Brain microvascular endothelial cell (primary cell): ENCODE measurements at regions not wholly inside any gene's neighbourhood (a gene's known extent, or its start where the extent isn't known, plus 50 kb on each side); places are given as distances from the start of the nearest gene placed in this dataset.

Experiments used
- DNase-seq: peaks from one replicate; pipeline ENCODE4 v3.0.0-alpha.2; 2020
- H3K27ac ChIP-seq: fragments of 250-450 bp; sonication (Bioruptor Pico); 2 replicates; pipeline ENCODE4 v1.5.1; 2020; ENCODE audit warnings: mild to moderate bottlenecking, moderate library complexity
- H3K27me3 ChIP-seq: fragments of 250-450 bp; sonication (Bioruptor Pico); replicated peaks from 2 replicates; pipeline ENCODE4 v1.5.1; 2020; ENCODE audit warnings: mild to moderate bottlenecking
- H3K36me3 ChIP-seq: fragments of 250-450 bp; sonication (Bioruptor Pico); replicated peaks from 2 replicates; pipeline ENCODE4 v1.5.1; 2020; ENCODE audit warnings: mild to moderate bottlenecking
- H3K4me3 ChIP-seq: 2 replicates; pipeline ENCODE4 v1.5.1; 2011; ENCODE audit warnings: low read depth, mild to moderate bottlenecking, control low read depth, low read length, moderate library complexity
- in situ Hi-C: cut with HindIII; loops from 2 replicates; pipeline ENCODE4 v1.10.0; 2017; ENCODE audit warnings: low sequenced_read_pairs, low pct_ligation_motif_present
- TF ChIP-seq, protein P1 (sequence below): IDR thresholded peaks from 2 replicates; pipeline ENCODE4 v1.5.1; 2011; ENCODE audit warnings: low read depth, mild to moderate bottlenecking, moderate library complexity, low read length, control low read depth, inconsistent platforms; ENCODE audit errors: missing control alignments

DNA sequence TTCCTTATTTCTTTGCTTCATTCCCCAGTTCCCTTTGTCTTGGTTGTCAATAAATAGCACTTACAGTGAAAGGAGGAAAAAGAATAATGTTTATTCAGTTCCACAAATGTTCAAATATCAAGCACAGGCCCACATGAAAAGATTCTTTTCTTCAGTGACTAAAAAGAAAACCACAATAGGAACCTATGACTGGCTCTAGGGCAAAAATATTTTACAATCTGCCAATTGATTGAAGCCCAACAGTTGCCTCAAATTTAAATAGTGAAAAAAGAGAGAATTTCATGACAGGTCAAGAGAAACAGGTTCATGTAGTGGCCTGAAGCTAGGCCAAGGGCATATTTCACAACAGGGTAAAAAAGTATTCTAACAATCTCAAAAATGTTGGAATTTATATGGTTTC is 553.8 kb downstream of the CENPC start:
- in situ Hi-C loops = no loop called here
- Histone ChIP-seq H3K4me3 (no peak overlapping the region), H3K36me3 (no peaks in the 10 kb centered on the region), H3K27me3 (no peaks in the 10 kb centered on the region), H3K27ac (no peak overlapping the region)
- TF ChIP-seq, protein P1, sequence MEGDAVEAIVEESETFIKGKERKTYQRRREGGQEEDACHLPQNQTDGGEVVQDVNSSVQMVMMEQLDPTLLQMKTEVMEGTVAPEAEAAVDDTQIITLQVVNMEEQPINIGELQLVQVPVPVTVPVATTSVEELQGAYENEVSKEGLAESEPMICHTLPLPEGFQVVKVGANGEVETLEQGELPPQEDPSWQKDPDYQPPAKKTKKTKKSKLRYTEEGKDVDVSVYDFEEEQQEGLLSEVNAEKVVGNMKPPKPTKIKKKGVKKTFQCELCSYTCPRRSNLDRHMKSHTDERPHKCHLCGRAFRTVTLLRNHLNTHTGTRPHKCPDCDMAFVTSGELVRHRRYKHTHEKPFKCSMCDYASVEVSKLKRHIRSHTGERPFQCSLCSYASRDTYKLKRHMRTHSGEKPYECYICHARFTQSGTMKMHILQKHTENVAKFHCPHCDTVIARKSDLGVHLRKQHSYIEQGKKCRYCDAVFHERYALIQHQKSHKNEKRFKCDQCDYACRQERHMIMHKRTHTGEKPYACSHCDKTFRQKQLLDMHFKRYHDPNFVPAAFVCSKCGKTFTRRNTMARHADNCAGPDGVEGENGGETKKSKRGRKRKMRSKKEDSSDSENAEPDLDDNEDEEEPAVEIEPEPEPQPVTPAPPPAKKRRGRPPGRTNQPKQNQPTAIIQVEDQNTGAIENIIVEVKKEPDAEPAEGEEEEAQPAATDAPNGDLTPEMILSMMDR = no peak
- DNase-seq = no peak

DNA sequence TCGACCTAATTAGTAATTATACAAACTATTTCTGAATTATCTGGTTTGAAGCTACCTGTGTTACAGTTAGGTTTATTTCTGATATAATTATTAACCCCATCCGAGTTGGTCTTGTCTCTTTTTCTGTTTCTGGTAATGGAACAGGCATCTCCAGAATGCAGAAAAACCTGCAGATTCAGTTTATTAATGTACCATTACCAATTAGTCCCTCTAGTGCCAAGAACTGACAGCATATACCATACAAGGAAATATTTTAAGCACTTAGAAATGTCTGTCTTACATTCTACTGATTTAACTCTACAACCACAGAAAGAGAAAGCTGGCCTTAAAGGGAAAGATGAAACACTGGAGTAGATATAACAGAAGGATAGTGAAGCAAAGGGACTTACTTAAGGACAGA is 570.6 kb downstream of the CENPC start:
- H3K36me3 ChIP-seq = no peaks in the 10 kb centered on the region
- in situ Hi-C loops = no loop called here
- H3K27me3 ChIP-seq = no peaks in the 10 kb centered on the region
- no peak for DNase-seq
- TF ChIP-seq, protein P1 = no peak
- no peak overlapping the region for H3K4me3 ChIP-seq
- H3K27ac ChIP-seq = no peak overlapping the region

DNA sequence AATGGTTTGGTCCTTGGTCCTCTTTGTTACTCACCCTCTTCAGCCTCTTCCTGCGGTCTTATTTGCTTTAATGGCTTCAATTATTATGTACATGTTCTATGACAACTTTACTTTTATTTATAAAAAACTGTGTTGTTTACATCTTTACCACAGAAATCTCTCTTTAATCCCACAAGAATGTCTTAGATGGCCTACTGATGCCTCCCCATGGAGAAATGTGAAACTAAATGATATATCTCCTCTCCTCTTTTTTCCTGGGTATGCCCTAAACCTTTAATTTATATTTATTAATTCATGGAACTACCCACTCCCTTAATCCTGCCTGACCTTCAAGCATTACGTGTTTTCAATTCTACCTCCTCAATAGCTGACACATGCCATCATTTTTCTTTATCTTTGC is 573.2 kb downstream of the CENPC start:
- no peak overlapping the region for H3K4me3 ChIP-seq
- in situ Hi-C loops = no loop called here
- no peaks in the 10 kb centered on the region for H3K36me3 ChIP-seq
- no peaks in the 10 kb centered on the region for H3K27me3 ChIP-seq
- TF ChIP-seq, protein P1 = no peak
- DNase-seq = no peak
- H3K27ac ChIP-seq = no peak overlapping the region

DNA sequence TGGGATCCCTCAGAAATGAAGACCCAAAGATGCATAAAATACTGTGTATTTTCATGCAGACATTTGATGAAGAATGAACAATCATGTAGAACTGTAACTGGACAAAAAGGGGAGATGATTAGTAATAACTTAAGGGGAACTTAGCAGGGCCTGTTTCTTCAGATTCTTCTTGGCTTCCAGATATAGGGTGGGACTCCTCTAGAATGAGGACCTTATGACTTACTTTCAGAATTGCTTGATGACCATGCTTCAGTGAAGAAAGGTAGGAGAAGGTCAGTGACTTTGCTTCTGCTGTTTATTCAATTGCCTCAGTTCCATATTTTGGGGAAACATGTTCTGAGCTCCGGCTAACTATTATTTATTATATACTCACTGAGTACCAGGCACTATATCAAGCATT is 580.8 kb downstream of the CENPC start:
- in situ Hi-C loops = no loop called here
- H3K27ac ChIP-seq = no peak overlapping the region
- DNase-seq = no peak

DNA sequence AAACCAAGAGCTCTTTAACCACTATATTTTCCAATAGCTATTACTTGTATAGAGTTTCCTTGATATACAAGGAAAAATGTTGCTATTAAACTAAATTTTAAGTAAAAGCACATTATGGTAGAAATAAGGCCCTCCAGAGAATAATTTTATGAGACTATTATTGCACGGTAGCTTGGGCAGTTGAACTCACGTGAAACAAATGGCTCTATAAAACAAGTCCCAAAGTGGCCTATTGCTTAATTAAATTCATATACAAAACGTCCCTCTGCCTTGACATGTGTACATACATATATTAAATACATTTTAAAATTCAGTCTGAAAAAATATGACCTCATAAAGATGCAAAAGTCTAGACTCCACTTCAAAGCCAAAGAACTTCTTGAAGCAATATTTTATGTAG is 582.2 kb downstream of the CENPC start:
- Histone ChIP-seq H3K27me3 (no peaks in the 10 kb centered on the region), H3K36me3 (no peaks in the 10 kb centered on the region), H3K4me3 (no peak overlapping the region), H3K27ac (no peak overlapping the region)
- no peak for DNase-seq
- in situ Hi-C loops = no loop called here
- TF ChIP-seq, protein P1 = no peak

More for the DNA sequence above, 580.8 kb downstream of the CENPC start:
- H3K27me3 ChIP-seq = no peaks in the 10 kb centered on the region
- TF ChIP-seq, protein P1 = no peak
- no peaks in the 10 kb centered on the region for H3K36me3 ChIP-seq
- no peak overlapping the region for H3K4me3 ChIP-seq

DNA sequence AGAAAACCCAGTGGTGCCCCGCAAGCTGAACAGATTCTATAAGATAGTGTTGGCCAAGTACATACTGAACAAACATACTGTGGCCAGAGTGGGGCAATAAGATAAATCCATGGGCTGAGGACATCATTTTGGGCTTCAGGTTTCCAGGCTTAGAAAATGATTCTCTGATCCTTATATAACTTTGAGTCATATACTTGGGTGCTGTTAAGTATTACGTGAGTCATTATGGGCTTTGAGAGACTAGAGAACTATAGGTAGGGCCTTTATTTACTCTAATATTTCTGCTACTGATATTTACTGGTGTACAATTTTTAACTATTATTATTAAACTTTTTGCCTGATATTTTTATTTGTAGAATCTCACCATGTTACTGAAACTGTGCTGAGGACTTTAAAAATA is 586.1 kb downstream of the CENPC start:
- H3K27me3 ChIP-seq = no peaks in the 10 kb centered on the region
- no peak overlapping the region for H3K4me3 ChIP-seq
- H3K27ac ChIP-seq = no peak overlapping the region
- TF ChIP-seq, protein P1 = no peak
- DNase-seq = no peak
- no peaks in the 10 kb centered on the region for H3K36me3 ChIP-seq
- in situ Hi-C loops = no loop called here
